ENCODE measurements at regions not wholly inside any gene's neighbourhood (a gene's known extent, or its start where the extent isn't known, plus 50 kb on each side); places are given as distances from the start of the nearest gene placed in this dataset.

DNA sequence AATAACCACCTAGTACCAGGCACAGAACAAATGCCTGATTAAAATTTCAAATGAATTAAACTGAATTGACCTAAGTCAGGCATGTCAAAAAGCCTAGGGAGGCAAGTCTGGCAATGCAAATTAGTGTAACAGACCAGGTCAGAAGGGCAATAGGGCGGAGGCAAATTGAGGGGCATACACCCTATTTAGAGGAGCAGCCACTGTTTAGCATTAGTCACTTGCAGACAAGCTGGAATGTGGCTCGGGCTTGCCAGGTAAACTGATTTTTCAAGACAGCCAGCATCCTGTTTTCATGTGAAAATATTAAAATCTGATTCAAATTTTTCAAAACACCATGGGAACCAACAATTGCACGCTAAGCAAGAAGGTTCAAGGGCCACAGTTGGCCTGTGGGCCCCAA is 160.3 kb downstream of the EN1 start:
- H2BK15ac ChIP-seq (replicated peaks; ENCODE audit: low read depth) = no peak overlapping the region
- H2BK120ac ChIP-seq (ENCODE audit: low read depth, low read length) = no peak overlapping the region
- H3K4me3 ChIP-seq (ENCODE audit: low read length) = no peak overlapping the region
- H3K36me3 ChIP-seq (ENCODE audit: control insufficient read depth, insufficient read depth, low read length) = no peaks in the 10 kb centered on the region
- no peak overlapping the region for H4K5ac ChIP-seq (ENCODE audit: low read length)
- DNase-seq = no peak
- H3K9ac ChIP-seq (ENCODE audit: low read length) = no peak overlapping the region
- H2AK5ac ChIP-seq (ENCODE audit: low read length) = no peak overlapping the region
- no peaks in the 10 kb centered on the region for H3K79me2 ChIP-seq (ENCODE audit: control insufficient read depth, insufficient read depth, low read length)
- no peaks in the 10 kb centered on the region for H3K27me3 ChIP-seq (ENCODE audit: insufficient read depth, low read length, poor library complexity)
- no peaks in the 10 kb centered on the region for H3K79me1 ChIP-seq (ENCODE audit: low read length)
- H3K27ac ChIP-seq (ENCODE audit: low read depth, low read length) = no peak overlapping the region
- no peaks in the 10 kb centered on the region for H3K4me1 ChIP-seq (ENCODE audit: control insufficient read depth, low read depth, low read length)
- H3K23ac ChIP-seq (ENCODE audit: low read length) = no peak overlapping the region
- no peak overlapping the region for H3K56ac ChIP-seq (ENCODE audit: low read length)
- H3K18ac ChIP-seq (ENCODE audit: low read length) = no peak overlapping the region
- no peak overlapping the region for H3K4ac ChIP-seq (ENCODE audit: low read depth, low read length)
- no CpG with 5 or more reads among the region's 3 CpGs for WGBS (ENCODE audit: extremely low coverage, insufficient coverage, low lambda C conversion rate)
- H3K4me2 ChIP-seq (ENCODE audit: low read length) = no peak overlapping the region
- H4K8ac ChIP-seq (ENCODE audit: low read depth, low read length) = no peak overlapping the region
- H2BK5ac ChIP-seq (ENCODE audit: low read length) = no peak overlapping the region

DNA sequence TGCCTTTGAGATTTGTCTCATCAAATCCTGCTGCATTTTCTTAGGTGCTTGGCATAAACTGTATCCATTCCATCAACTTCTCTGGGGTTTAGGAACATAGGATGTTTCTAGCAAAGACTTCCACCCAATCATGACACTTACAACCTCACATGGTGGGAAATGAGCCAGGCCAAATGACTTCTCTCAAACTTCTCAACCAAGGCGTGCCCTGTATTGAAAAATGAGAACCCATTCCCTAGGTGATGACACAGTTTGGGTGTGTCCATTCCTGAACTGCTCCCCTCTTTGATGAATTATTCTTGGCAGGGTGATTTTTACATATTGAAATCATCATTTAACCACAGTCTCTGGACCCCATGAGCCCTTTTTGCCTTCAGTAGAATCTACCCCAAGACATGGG is 161.1 kb downstream of the EN1 start:
- no peak for DNase-seq
- Histone ChIP-seq H3K4me2 (ENCODE audit: low read length) (no peak overlapping the region), H3K4ac (ENCODE audit: low read depth, low read length) (no peak overlapping the region), H2BK5ac (ENCODE audit: low read length) (no peak overlapping the region), H3K56ac (ENCODE audit: low read length) (no peak overlapping the region), H3K4me1 (ENCODE audit: control insufficient read depth, low read depth, low read length) (no peaks in the 10 kb centered on the region), H3K27ac (ENCODE audit: low read depth, low read length) (no peak overlapping the region), H4K5ac (ENCODE audit: low read length) (no peak overlapping the region), H2BK120ac (ENCODE audit: low read depth, low read length) (no peak overlapping the region), H2AK5ac (ENCODE audit: low read length) (no peak overlapping the region), H3K36me3 (ENCODE audit: control insufficient read depth, insufficient read depth, low read length) (no peaks in the 10 kb centered on the region), H3K23ac (ENCODE audit: low read length) (no peak overlapping the region), H3K27me3 (ENCODE audit: insufficient read depth, low read length, poor library complexity) (no peaks in the 10 kb centered on the region), H3K18ac (ENCODE audit: low read length) (no peak overlapping the region), H2BK15ac (replicated peaks; ENCODE audit: low read depth) (no peak overlapping the region), H4K8ac (ENCODE audit: low read depth, low read length) (no peak overlapping the region), H3K79me1 (ENCODE audit: low read length) (no peaks in the 10 kb centered on the region), H3K9ac (ENCODE audit: low read length) (no peak overlapping the region), H3K79me2 (ENCODE audit: control insufficient read depth, insufficient read depth, low read length) (no peaks in the 10 kb centered on the region), H3K4me3 (ENCODE audit: low read length) (no peak overlapping the region)
- no CpG with 5 or more reads among the region's 1 CpG for WGBS (ENCODE audit: extremely low coverage, insufficient coverage, low lambda C conversion rate)

DNA sequence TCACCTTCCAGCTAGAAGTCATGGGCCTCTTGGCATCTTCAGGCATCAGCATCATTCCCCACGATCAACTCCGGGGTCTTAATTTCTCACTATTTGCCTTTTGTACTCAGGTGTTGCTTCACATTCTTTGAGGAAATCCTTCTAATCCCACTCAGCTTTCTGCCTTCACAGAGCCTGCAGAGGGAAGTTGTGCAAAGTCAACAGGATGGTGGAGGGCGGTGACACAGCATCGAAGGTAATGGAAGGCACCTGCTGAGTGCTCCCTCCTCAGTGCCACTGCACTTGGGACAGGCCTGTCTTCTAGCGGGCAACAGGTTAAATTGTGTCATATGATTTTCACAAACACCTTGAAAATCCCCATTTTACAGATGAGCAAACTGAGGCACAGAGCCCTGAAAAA is 164.0 kb downstream of the EN1 start:
- no peak overlapping the region for H3K4me3 ChIP-seq (ENCODE audit: low read length)
- H3K79me2 ChIP-seq (ENCODE audit: control insufficient read depth, insufficient read depth, low read length) = no peaks in the 10 kb centered on the region
- no peak for DNase-seq
- H3K4ac ChIP-seq (ENCODE audit: low read depth, low read length) = no peak overlapping the region
- H3K27ac ChIP-seq (ENCODE audit: low read depth, low read length) = no peak overlapping the region
- no peak overlapping the region for H3K9ac ChIP-seq (ENCODE audit: low read length)
- no peaks in the 10 kb centered on the region for H3K4me1 ChIP-seq (ENCODE audit: control insufficient read depth, low read depth, low read length)
- no CpG with 5 or more reads among the region's 5 CpGs for WGBS (ENCODE audit: extremely low coverage, insufficient coverage, low lambda C conversion rate)
- H3K23ac ChIP-seq (ENCODE audit: low read length) = no peak overlapping the region
- no peak overlapping the region for H2BK120ac ChIP-seq (ENCODE audit: low read depth, low read length)
- H2BK5ac ChIP-seq (ENCODE audit: low read length) = no peak overlapping the region
- H3K36me3 ChIP-seq (ENCODE audit: control insufficient read depth, insufficient read depth, low read length) = no peaks in the 10 kb centered on the region
- no peak overlapping the region for H3K4me2 ChIP-seq (ENCODE audit: low read length)
- no peaks in the 10 kb centered on the region for H3K27me3 ChIP-seq (ENCODE audit: insufficient read depth, low read length, poor library complexity)
- H3K18ac ChIP-seq (ENCODE audit: low read length) = no peak overlapping the region
- no peak overlapping the region for H2BK15ac ChIP-seq (replicated peaks; ENCODE audit: low read depth)
- H3K56ac ChIP-seq (ENCODE audit: low read length) = no peak overlapping the region
- no peak overlapping the region for H4K5ac ChIP-seq (ENCODE audit: low read length)
- H2AK5ac ChIP-seq (ENCODE audit: low read length) = no peak overlapping the region
- no peaks in the 10 kb centered on the region for H3K79me1 ChIP-seq (ENCODE audit: low read length)
- H4K8ac ChIP-seq (ENCODE audit: low read depth, low read length) = no peak overlapping the region

DNA sequence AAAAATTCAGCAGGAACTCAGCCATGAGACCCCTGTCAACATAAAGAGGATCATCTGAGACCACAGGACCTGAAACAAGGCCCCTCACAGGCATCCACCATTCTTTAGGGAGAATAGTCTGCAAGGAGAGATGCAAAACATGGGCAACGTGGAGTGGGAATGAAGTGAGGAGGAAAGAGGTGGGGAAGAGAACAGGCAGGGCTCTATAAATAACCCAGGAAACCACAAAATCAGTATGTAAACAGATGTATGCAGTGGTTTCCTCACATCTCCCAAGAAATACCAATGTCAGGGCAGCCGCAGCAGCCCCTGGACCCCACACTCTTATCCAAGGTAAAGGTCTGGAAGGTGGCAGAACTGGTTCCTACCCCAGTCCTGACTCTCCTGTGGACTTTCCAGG is 168.5 kb downstream of the EN1 start:
- Histone ChIP-seq H3K27me3 (ENCODE audit: insufficient read depth, low read length, poor library complexity) (no peaks in the 10 kb centered on the region), H2BK120ac (ENCODE audit: low read depth, low read length) (no peak overlapping the region), H3K79me2 (ENCODE audit: control insufficient read depth, insufficient read depth, low read length) (no peaks in the 10 kb centered on the region), H3K4me3 (ENCODE audit: low read length) (no peak overlapping the region), H2AK5ac (ENCODE audit: low read length) (no peak overlapping the region), H2BK5ac (ENCODE audit: low read length) (no peak overlapping the region), H4K5ac (ENCODE audit: low read length) (no peak overlapping the region), H3K79me1 (ENCODE audit: low read length) (no peaks in the 10 kb centered on the region), H3K56ac (ENCODE audit: low read length) (no peak overlapping the region), H3K4me1 (ENCODE audit: control insufficient read depth, low read depth, low read length) (no peaks in the 10 kb centered on the region), H3K18ac (ENCODE audit: low read length) (no peak overlapping the region), H3K27ac (ENCODE audit: low read depth, low read length) (no peak overlapping the region), H3K4ac (ENCODE audit: low read depth, low read length) (no peak overlapping the region), H3K23ac (ENCODE audit: low read length) (no peak overlapping the region), H4K8ac (ENCODE audit: low read depth, low read length) (no peak overlapping the region), H2BK15ac (replicated peaks; ENCODE audit: low read depth) (no peak overlapping the region), H3K9ac (ENCODE audit: low read length) (no peak overlapping the region), H3K4me2 (ENCODE audit: low read length) (no peak overlapping the region), H3K36me3 (ENCODE audit: control insufficient read depth, insufficient read depth, low read length) (no peaks in the 10 kb centered on the region)
- no CpG with 5 or more reads among the region's 2 CpGs for WGBS (ENCODE audit: extremely low coverage, insufficient coverage, low lambda C conversion rate)
- DNase-seq = no peak

DNA sequence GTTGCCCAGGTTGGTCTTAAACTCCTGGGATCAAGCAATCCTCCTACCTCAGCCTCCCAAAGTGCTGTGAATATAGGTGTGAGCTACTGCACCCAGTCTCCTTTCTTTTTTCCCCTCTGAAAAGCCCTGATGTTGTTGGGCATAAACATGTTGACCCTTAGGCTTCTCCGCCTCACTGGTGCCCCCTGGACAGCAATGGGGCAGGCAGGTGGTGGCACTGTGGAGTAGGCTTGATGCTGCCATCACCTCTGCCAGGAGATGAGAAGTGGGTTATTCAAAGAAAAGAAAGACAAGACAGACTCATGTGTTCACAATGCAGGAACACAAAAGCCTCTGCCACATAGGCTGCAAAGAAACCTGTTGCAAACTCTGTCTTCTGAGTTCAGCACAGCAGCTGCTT is 169.9 kb downstream of the EN1 start:
- Histone ChIP-seq H3K4me3 (ENCODE audit: low read length) (no peak overlapping the region), H2AK5ac (ENCODE audit: low read length) (no peak overlapping the region), H3K4me2 (ENCODE audit: low read length) (no peak overlapping the region), H3K23ac (ENCODE audit: low read length) (no peak overlapping the region), H3K27me3 (ENCODE audit: insufficient read depth, low read length, poor library complexity) (no peaks in the 10 kb centered on the region), H2BK15ac (replicated peaks; ENCODE audit: low read depth) (no peak overlapping the region), H3K36me3 (ENCODE audit: control insufficient read depth, insufficient read depth, low read length) (no peaks in the 10 kb centered on the region), H3K18ac (ENCODE audit: low read length) (no peak overlapping the region), H2BK120ac (ENCODE audit: low read depth, low read length) (no peak overlapping the region), H3K4ac (ENCODE audit: low read depth, low read length) (no peak overlapping the region), H2BK5ac (ENCODE audit: low read length) (no peak overlapping the region), H3K27ac (ENCODE audit: low read depth, low read length) (no peak overlapping the region), H4K8ac (ENCODE audit: low read depth, low read length) (no peak overlapping the region), H3K56ac (ENCODE audit: low read length) (no peak overlapping the region), H3K4me1 (ENCODE audit: control insufficient read depth, low read depth, low read length) (no peaks in the 10 kb centered on the region), H3K79me2 (ENCODE audit: control insufficient read depth, insufficient read depth, low read length) (no peaks in the 10 kb centered on the region), H3K79me1 (ENCODE audit: low read length) (no peaks in the 10 kb centered on the region), H3K9ac (ENCODE audit: low read length) (no peak overlapping the region), H4K5ac (ENCODE audit: low read length) (no peak overlapping the region)
- no peak for DNase-seq
- no CpG with 5 or more reads among the region's 1 CpG for WGBS (ENCODE audit: extremely low coverage, insufficient coverage, low lambda C conversion rate)

DNA sequence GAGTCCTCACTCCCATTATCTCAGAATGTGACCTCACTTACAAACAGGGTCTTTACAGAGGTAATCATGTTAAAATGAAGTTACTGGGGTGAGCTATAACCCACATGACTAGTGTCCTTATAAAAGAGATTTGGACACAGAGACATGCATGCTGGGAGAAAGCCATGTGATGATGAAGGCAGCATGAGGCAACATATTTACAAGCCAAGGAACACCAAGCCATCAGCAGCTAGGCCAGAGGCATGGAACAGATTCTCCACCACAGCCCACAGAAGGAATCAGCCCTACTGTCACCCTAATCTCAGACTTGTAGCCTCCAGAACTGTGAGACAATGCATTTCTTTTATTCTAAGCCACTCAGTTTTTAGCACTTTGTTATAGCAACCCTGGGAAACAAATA is 171.9 kb downstream of the EN1 start:
- no peak overlapping the region for H3K18ac ChIP-seq (ENCODE audit: low read length)
- no peak overlapping the region for H2BK5ac ChIP-seq (ENCODE audit: low read length)
- DNase-seq = no peak
- H3K4me2 ChIP-seq (ENCODE audit: low read length) = no peak overlapping the region
- H2BK15ac ChIP-seq (replicated peaks; ENCODE audit: low read depth) = no peak overlapping the region
- H3K27me3 ChIP-seq (ENCODE audit: insufficient read depth, low read length, poor library complexity) = no peaks in the 10 kb centered on the region
- H4K5ac ChIP-seq (ENCODE audit: low read length) = no peak overlapping the region
- H3K4me3 ChIP-seq (ENCODE audit: low read length) = no peak overlapping the region
- no peak overlapping the region for H3K56ac ChIP-seq (ENCODE audit: low read length)
- no peak overlapping the region for H2BK120ac ChIP-seq (ENCODE audit: low read depth, low read length)
- no peaks in the 10 kb centered on the region for H3K79me2 ChIP-seq (ENCODE audit: control insufficient read depth, insufficient read depth, low read length)
- H3K4ac ChIP-seq (ENCODE audit: low read depth, low read length) = no peak overlapping the region
- H3K9ac ChIP-seq (ENCODE audit: low read length) = no peak overlapping the region
- H3K4me1 ChIP-seq (ENCODE audit: control insufficient read depth, low read depth, low read length) = no peaks in the 10 kb centered on the region
- H2AK5ac ChIP-seq (ENCODE audit: low read length) = no peak overlapping the region
- no peaks in the 10 kb centered on the region for H3K79me1 ChIP-seq (ENCODE audit: low read length)
- H3K36me3 ChIP-seq (ENCODE audit: control insufficient read depth, insufficient read depth, low read length) = no peaks in the 10 kb centered on the region
- H3K23ac ChIP-seq (ENCODE audit: low read length) = no peak overlapping the region
- H3K27ac ChIP-seq (ENCODE audit: low read depth, low read length) = no peak overlapping the region
- no peak overlapping the region for H4K8ac ChIP-seq (ENCODE audit: low read depth, low read length)
